AG10803 (cell line): ENCODE measurements at regions not wholly inside any gene's neighbourhood (a gene's known extent, or its start where the extent isn't known, plus 50 kb on each side); places are given as distances from the start of the nearest gene placed in this dataset.

Experiments used
- DNase-seq: peaks from one replicate; pipeline ENCODE4 v3.0.0; 2010; ENCODE audit warnings: low read depth
- H3K4me3 ChIP-seq: 2 replicates; pipeline ENCODE4 v1.5.1; 2011; ENCODE audit warnings: mild to moderate bottlenecking, low read length, control low read depth
- TF ChIP-seq, protein P1 (sequence below): conservative IDR thresholded peaks from 2 replicates; pipeline ENCODE4 v1.5.1; 2011; ENCODE audit warnings: mild to moderate bottlenecking, low read length, control low read depth, inconsistent platforms

DNA sequence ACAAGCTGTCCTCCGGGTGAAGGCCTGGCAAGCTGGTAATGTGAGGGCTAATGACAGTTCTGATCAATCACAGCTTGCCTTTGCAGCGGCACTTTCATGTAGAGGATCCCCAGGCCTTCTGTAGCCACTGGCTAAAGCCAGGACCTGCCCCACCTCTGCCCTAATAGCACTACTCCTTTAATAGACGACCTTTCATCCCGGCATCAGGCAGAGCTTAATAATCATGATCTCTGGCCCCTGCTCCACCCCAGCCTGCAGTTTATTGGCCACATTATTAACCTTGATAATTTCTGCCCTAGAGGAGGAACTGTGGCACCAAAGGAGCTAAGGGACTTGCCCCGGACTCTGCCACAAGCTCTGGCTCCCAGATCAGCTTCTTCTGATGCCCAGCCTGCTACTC lies 142.3 kb upstream of the TBX3 start:
- no peak overlapping the region for H3K4me3 ChIP-seq
- no peak for DNase-seq
- TF ChIP-seq, protein P1, sequence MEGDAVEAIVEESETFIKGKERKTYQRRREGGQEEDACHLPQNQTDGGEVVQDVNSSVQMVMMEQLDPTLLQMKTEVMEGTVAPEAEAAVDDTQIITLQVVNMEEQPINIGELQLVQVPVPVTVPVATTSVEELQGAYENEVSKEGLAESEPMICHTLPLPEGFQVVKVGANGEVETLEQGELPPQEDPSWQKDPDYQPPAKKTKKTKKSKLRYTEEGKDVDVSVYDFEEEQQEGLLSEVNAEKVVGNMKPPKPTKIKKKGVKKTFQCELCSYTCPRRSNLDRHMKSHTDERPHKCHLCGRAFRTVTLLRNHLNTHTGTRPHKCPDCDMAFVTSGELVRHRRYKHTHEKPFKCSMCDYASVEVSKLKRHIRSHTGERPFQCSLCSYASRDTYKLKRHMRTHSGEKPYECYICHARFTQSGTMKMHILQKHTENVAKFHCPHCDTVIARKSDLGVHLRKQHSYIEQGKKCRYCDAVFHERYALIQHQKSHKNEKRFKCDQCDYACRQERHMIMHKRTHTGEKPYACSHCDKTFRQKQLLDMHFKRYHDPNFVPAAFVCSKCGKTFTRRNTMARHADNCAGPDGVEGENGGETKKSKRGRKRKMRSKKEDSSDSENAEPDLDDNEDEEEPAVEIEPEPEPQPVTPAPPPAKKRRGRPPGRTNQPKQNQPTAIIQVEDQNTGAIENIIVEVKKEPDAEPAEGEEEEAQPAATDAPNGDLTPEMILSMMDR = no peak

DNA sequence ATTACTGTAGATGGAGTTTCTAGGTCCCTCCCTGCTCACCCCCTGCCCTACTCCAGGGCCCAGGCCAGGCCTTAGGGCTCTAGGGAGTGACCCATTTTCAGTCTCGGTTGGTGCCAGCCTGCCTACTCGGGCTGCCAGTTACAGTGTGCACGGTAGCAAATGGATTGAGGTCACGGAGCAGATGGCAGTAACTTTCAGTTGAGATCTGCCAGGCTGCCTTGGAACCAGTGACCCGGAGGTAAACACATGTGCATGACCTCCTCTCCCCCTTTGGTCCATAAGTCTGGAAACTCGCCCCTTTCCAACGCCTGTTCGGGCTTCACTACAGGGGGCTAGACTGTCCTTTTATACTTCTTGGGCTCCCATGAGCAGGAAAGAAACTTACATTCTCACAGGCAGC lies 139.7 kb upstream of the TBX3 start:
- DNase-seq = no peak
- no peak overlapping the region for H3K4me3 ChIP-seq
- TF ChIP-seq, protein P1 = no peak

DNA sequence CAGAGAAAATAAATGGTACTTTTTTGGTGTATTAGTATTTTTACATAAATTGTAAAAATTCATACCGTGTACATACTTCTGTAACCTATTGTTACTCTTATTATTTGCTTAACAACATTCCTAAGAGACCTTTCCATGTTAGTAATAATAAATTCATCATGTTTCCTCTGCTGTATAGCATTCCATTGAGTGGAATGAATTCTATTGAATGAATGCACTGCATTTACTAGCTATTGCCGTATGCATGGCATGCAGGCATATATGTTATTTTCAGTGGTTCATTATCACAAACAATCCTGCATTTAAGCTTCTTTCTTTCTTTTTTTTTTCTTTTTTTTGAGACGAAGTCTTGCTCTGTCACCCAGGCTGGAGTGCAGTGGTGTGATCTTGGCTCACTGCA lies 137.6 kb upstream of the TBX3 start:
- TF ChIP-seq, protein P1 = no peak
- no peak overlapping the region for H3K4me3 ChIP-seq
- peak; percentile 12 for DNase-seq

DNA sequence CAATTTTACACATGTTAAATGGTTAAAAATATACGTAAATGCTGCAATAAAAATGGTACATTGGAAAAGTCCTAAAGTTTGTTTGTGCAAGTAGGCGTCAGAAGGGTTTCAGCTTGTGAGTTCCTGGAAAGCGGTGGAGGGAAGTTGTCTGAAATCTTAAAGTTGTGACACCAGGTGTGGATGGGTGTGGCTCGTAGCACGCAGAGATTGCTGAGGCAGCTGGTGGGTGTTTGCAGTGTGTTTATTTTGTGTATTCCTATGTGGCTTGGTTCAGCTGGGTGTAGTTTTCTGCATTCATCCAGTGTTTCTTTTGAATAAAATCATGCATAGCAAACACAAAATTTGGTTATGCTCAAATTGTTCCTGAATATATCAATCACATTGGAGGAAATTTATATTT lies 136.8 kb upstream of the TBX3 start:
- no peak for DNase-seq
- TF ChIP-seq, protein P1 = no peak
- H3K4me3 ChIP-seq = no peak overlapping the region

DNA sequence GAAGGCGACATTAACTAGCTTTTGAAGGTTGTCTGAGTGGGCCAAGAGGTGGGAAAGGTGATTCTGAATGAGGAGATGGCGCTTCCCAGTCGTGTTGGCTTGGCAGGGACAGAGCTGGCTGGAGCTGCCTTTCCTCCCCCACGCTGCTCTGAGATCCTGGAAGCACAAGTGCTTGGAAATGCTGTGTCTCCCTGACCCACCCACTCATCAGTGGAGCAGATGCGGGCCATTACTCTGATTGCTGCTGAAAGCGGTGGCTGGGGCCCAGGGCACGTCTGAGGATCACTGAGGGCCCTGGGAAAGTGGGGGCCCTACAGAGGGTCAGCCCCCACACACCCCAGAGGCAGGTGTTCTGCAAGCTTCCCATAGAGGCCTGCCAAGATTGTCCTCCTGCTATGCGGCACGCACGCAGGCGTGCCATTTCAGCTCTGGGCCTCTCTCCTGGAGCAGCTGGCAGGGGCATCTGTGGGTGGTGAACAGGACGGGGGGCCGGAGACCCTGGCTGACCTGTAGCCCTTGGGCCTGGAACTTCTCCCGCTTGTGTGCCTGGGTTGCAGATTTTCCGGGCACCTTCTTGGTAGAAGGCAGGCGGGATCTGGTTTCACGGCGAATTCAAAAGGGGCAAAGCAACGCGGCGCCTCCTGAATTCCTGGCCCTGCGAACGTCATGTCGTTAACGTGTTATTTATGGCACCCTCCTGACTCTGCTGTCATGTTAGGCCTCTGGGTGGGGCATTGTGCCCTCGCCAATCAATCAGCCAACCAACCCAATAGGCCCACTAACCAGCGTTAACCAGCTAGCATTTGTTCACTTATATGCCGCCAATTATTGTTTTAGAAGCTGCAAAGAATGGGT lies 133.8 kb upstream of the TBX3 start:
- TF ChIP-seq, protein P1 = no peak
- no peak for DNase-seq
- H3K4me3 ChIP-seq = no peak overlapping the region

DNA sequence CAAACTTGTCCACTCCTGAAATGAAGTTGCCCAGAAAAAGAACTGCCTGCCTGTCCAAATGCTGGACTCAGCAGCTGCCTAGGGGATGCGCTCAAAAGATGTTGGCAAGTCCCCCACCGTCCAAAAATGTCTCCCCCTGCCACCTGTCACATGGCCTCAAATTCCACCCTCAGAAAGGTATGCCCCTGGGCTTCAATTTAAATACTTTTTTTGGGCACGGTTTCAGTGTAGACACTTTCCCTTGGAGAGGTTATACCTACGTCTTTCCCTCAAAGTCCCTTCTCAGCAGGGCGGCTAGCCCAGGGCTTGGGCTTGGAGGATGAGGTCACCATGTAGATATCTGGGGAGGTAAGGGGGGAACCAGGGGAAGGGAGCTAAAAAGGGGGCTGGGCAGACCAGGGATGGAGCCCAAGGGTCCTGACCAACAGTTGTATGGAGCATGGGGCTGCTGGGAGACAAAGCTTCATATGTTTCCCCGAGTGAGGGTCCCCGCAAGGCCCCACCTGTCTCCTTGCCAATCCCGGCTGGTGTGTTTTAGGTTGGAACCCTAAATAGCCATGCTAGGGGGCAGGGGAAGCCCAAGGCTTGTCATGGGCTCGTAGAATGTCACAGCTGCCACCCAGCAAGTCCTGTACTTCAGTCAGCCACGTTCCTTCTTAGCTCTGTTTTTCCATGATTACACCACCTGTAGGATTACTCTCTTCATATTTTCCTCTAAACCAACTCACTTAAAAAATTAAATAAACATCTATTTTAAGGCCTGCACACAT lies 131.2 kb upstream of the TBX3 start:
- DNase-seq = no peak
- TF ChIP-seq, protein P1 = no peak
- H3K4me3 ChIP-seq = no peak overlapping the region
